ENCODE measurements at regions not wholly inside any gene's neighbourhood (a gene's known extent, or its start where the extent isn't known, plus 50 kb on each side); places are given as distances from the start of the nearest gene placed in this dataset.

GRCh38 chr4:134529629-134530028, 328.0 kb upstream of the PABPC4L start:
- FAIRE-seq (no peak), DNase-seq (ENCODE audit: low read depth, low spot score) (no peak)
- Histone ChIP-seq H3K36me3 (ENCODE audit: control insufficient read depth in 2 of 2, extremely low read depth in 1 of 2, insufficient read depth in 2 of 2, low read length in 2 of 2) (no peaks in the 10 kb centered on the region), H3K27me3 (ENCODE audit: control insufficient read depth in 2 of 2, insufficient read depth in 2 of 2, low read length in 2 of 2) (no peaks in the 10 kb centered on the region), H3K27ac (ENCODE audit: insufficient read depth, low read depth, low read length) (no peak overlapping the region), H3K4me1 (ENCODE audit: control insufficient read depth, extremely low read depth, insufficient read depth, low read length) (no peaks in the 10 kb centered on the region), H3K9me3 (replicated peaks; ENCODE audit: control insufficient read depth, insufficient read depth, low read length) (no peaks in the 10 kb centered on the region), H3K4me3 (replicated peaks in 1 of 3; ENCODE audit: insufficient read depth in 1 of 3, low read depth in 1 of 3, low read length in 3 of 3) (no peak overlapping the region), H3K79me2 (ENCODE audit: control insufficient read depth, insufficient read depth, low read length) (no peaks in the 10 kb centered on the region), H3K9me1 (replicated peaks; ENCODE audit: control insufficient read depth, extremely low read depth, insufficient read depth, low read length) (no peaks in the 10 kb centered on the region), H2AFZ (ENCODE audit: low read depth, low read length) (no peak overlapping the region), H4K20me1 (replicated peaks; ENCODE audit: control insufficient read depth, extremely low read depth, insufficient read depth, low read length) (no peaks in the 10 kb centered on the region), H3K9ac (replicated peaks; ENCODE audit: extremely low read depth, insufficient read depth, low read length) (no peak overlapping the region), H3K4me2 (ENCODE audit: insufficient read depth, low read length) (no peak overlapping the region)
- TF ChIP-seq EZH2 (IDR thresholded peaks at IDR 0.05; ENCODE audit: borderline replicate concordance, low read depth, low read length, severe bottlenecking) (no peak), POLR2A (IDR thresholded peaks at IDR 0.05; ENCODE audit: low read depth, low read length) (no peak), JUN (IDR thresholded peaks at IDR 0.05; ENCODE audit: borderline replicate concordance, insufficient read depth, insufficient read length, low read depth) (no peak), MAX (IDR thresholded peaks at IDR 0.05; ENCODE audit: insufficient read depth, insufficient read length) (no peak), MYC (IDR thresholded peaks at IDR 0.05; ENCODE audit: low read depth, low read length) (no peak), GATA2 (IDR thresholded peaks at IDR 0.05; ENCODE audit: insufficient read depth, insufficient read length, low read depth, low read length) (no peak), CTCF (IDR thresholded peaks at IDR 0.05; ENCODE audit: extremely low read depth in 1 of 2, insufficient read depth in 1 of 2, low read depth in 1 of 2, low read length in 2 of 2) (no peak), POLR2AphosphoS5 (IDR thresholded peaks at IDR 0.05; ENCODE audit: insufficient read depth, low read depth, low read length) (no peak), FOS (IDR thresholded peaks at IDR 0.05; ENCODE audit: borderline replicate concordance, insufficient read depth, low read length) (no peak)
- intact Hi-C loops (cut with micrococcal nuclease): no loop called here
- dilution Hi-C loops (cut with MboI; ENCODE audit: extremely low pct_ligation_motif_present, low sequenced_read_pairs): no loop called here
- ChIA-PET CTCF (no interaction called here), POLR2A (no interaction called here)
- BruUV-seq (replicated peaks): no TSS peak
